Astrocyte (in vitro differentiated cells and primary cell): ENCODE measurements at regions not wholly inside any gene's neighbourhood (a gene's known extent, or its start where the extent isn't known, plus 50 kb on each side); places are given as distances from the start of the nearest gene placed in this dataset.

Source experiments
- EZH2 ChIP-seq: IDR thresholded peaks from 2 replicates; pipeline ENCODE4 v1.6.1; 2012; ENCODE audit warnings: mild to moderate bottlenecking, low read length, inconsistent platforms; ENCODE audit not compliant: insufficient read depth
- TF ChIP-seq, protein P1 (sequence below): IDR thresholded peaks from 2 replicates; pipeline ENCODE4 v1.5.1; 2011; ENCODE audit warnings: low read depth, mild to moderate bottlenecking, inconsistent platforms, low read length, moderate library complexity; ENCODE audit not compliant: insufficient read depth

DNA sequence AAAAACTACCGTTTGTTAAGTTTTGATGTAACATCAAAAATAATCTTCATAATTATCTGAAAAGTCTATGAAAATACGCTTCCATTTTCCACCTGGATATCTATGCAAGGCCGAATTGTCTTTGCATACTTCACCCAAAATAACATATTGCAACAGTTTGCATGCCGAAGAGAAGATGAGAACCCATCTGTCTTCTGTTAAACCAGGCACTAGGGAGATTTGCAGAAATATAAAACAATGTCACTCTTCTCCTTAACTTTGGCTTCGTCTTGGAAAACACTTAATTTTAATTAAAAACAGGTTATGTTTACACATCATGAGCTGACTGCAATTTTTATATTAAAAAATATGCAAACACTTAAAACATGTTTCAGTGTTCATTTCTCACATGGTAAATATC is 1325.8 kb downstream of the TBC1D22A start:
- TF ChIP-seq, protein P1, sequence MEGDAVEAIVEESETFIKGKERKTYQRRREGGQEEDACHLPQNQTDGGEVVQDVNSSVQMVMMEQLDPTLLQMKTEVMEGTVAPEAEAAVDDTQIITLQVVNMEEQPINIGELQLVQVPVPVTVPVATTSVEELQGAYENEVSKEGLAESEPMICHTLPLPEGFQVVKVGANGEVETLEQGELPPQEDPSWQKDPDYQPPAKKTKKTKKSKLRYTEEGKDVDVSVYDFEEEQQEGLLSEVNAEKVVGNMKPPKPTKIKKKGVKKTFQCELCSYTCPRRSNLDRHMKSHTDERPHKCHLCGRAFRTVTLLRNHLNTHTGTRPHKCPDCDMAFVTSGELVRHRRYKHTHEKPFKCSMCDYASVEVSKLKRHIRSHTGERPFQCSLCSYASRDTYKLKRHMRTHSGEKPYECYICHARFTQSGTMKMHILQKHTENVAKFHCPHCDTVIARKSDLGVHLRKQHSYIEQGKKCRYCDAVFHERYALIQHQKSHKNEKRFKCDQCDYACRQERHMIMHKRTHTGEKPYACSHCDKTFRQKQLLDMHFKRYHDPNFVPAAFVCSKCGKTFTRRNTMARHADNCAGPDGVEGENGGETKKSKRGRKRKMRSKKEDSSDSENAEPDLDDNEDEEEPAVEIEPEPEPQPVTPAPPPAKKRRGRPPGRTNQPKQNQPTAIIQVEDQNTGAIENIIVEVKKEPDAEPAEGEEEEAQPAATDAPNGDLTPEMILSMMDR = no peak
- no peak for TF ChIP-seq EZH2
